Chondrocyte (in vitro differentiated cells): ENCODE measurements at regions not wholly inside any gene's neighbourhood (a gene's known extent, or its start where the extent isn't known, plus 50 kb on each side); places are given as distances from the start of the nearest gene placed in this dataset.

ENCODE experiments used
- DNase-seq: peaks from one replicate; pipeline ENCODE4 v3.0.0; 2021; ENCODE audit warnings: mixed read lengths, low spot score
- H3K27ac Mint-ChIP-seq: one replicate; pipeline ENCODE4 v1.8.0; 2021; ENCODE audit warnings: mild to moderate bottlenecking, moderate library complexity, mixed read lengths; ENCODE audit not compliant: unreplicated experiment
- H3K27me3 Mint-ChIP-seq: 2 replicates; pipeline ENCODE4 v1.8.0; 2021; ENCODE audit warnings: low read depth, mixed read lengths
- H3K36me3 Mint-ChIP-seq: 2 replicates; pipeline ENCODE4 v1.8.0; 2021; ENCODE audit warnings: low read depth, mixed read lengths
- H3K4me1 Mint-ChIP-seq: 2 replicates; pipeline ENCODE4 v1.8.0; 2021; ENCODE audit warnings: low read depth, mild to moderate bottlenecking, mixed read lengths
- H3K4me3 Mint-ChIP-seq: one replicate; pipeline ENCODE4 v1.8.0; 2021; ENCODE audit warnings: mild to moderate bottlenecking, moderate library complexity, mixed read lengths; ENCODE audit not compliant: unreplicated experiment
- H3K9me3 Mint-ChIP-seq: 2 replicates; pipeline ENCODE4 v1.8.0; 2021; ENCODE audit warnings: low read depth, mixed read lengths
- CTCF ChIP-seq: fragments of 200-600 bp; sonication (generic); IDR thresholded peaks from 2 replicates; pipeline ENCODE4 v1.5.0; 2021; ENCODE audit warnings: antibody characterized with exemption, mild to moderate bottlenecking, moderate library complexity

GRCh38 chr6:148053209-148053608, 289.4 kb upstream of the SASH1 start:
- no peak for TF ChIP-seq CTCF
- Mint-ChIP-seq H3K36me3 (no peaks in the 10 kb centered on the region), H3K27ac (no peak overlapping the region), H3K4me3 (no peak overlapping the region), H3K9me3 (peaks cover 11% of the 10 kb centered on the region), H3K27me3 (no peaks in the 10 kb centered on the region), H3K4me1 (no peaks in the 10 kb centered on the region)
- DNase-seq: no peak

GRCh38 chr6:148053796-148054195, 288.8 kb upstream of the SASH1 start:
- Mint-ChIP-seq H3K27me3 (no peaks in the 10 kb centered on the region), H3K27ac (no peak overlapping the region), H3K9me3 (peaks cover 11% of the 10 kb centered on the region), H3K4me1 (no peaks in the 10 kb centered on the region), H3K4me3 (no peak overlapping the region), H3K36me3 (no peaks in the 10 kb centered on the region)
- no peak for TF ChIP-seq CTCF
- no peak for DNase-seq

GRCh38 chr6:148054219-148054618, 288.4 kb upstream of the SASH1 start:
- H3K4me3 Mint-ChIP-seq: no peak overlapping the region
- no peak for TF ChIP-seq CTCF
- no peak overlapping the region for H3K27ac Mint-ChIP-seq
- H3K27me3 Mint-ChIP-seq: no peaks in the 10 kb centered on the region
- DNase-seq: no peak
- H3K9me3 Mint-ChIP-seq: peaks cover 15% of the 10 kb centered on the region
- no peaks in the 10 kb centered on the region for H3K4me1 Mint-ChIP-seq
- H3K36me3 Mint-ChIP-seq: no peaks in the 10 kb centered on the region

GRCh38 chr6:148055419-148055818, 287.2 kb upstream of the SASH1 start:
- no peaks in the 10 kb centered on the region for H3K36me3 Mint-ChIP-seq
- TF ChIP-seq CTCF: no peak
- no peak overlapping the region for H3K27ac Mint-ChIP-seq
- no peaks in the 10 kb centered on the region for H3K4me1 Mint-ChIP-seq
- no peak overlapping the region for H3K4me3 Mint-ChIP-seq
- DNase-seq: no peak
- H3K27me3 Mint-ChIP-seq: no peaks in the 10 kb centered on the region
- H3K9me3 Mint-ChIP-seq: peaks cover 18% of the 10 kb centered on the region

- no peak for DNase-seq
- H3K9me3 Mint-ChIP-seq: peaks cover 29% of the 10 kb centered on the region
- no peak for TF ChIP-seq CTCF
- H3K4me1 Mint-ChIP-seq: no peaks in the 10 kb centered on the region
- H3K27ac Mint-ChIP-seq: no peak overlapping the region
- no peaks in the 10 kb centered on the region for H3K27me3 Mint-ChIP-seq
- H3K36me3 Mint-ChIP-seq: peaks cover 4% of the 10 kb centered on the region
- no peak overlapping the region for H3K4me3 Mint-ChIP-seq
These were observed 282.8 kb upstream of the SASH1 start for GRCh38 chr6:148059869-148060268.
